NCI-H146 (cell line): ENCODE measurements at regions not wholly inside any gene's neighbourhood (a gene's known extent, or its start where the extent isn't known, plus 50 kb on each side); places are given as distances from the start of the nearest gene placed in this dataset.
"Not testable (repeated sequence)": the region's sequence is repeated elsewhere in the genome, so short reads cannot be mapped to it uniquely, and the experiment has no call there.

Experiments used
- DNase-seq: peaks from one replicate; lab custom pipeline; 2025; lab: John Stamatoyannopoulos, UW

- DNase-seq: no peak
Observed at GRCh38 chrX:139026811-139027210, 315.3 kb upstream of the FGF13 start.

DNA sequence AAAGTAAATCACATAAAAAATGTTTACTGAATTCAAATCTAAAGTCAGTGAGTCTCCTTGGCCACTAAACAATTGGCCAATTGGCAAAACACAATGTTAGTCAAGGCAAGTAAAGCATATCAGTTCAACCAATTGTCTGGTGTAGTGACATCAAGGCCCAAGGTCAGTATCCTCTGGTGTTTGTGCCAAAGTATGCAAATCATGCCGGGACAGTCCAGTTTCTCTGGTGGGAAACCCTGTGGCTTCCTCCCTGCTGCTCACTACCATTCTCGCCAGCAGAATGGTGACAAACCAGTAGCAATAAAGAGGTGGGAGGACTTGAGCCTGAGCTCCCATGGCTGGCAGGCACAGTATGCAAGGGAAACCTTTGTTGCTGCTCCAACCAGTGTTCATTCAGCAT, 314.9 kb upstream of the FGF13 start:
- no peak for DNase-seq

GRCh38 chrX:139025816-139026215, 314.3 kb upstream of the FGF13 start:
- no peak for DNase-seq

DNA sequence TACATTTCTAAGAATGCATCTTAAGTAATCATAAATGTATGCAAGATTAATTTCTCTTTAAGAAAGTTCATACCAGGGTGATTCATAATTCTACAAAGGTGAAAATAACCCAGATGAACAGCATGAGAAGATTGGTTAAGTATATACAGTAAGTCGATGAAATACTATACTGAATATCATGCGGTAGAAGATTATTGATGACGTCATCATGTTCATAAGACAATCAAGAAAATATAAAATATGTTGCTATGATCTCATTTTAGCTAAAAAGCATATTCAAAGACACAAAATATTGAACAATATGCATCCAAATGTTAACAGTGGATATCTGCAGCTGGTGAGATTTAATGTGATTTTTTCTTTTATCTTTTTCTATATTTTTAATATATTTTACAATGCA, 312.0 kb upstream of the FGF13 start:
- DNase-seq: no peak

GRCh38 chrX:139020801-139021200, 309.3 kb upstream of the FGF13 start:
- no peak for DNase-seq

DNA sequence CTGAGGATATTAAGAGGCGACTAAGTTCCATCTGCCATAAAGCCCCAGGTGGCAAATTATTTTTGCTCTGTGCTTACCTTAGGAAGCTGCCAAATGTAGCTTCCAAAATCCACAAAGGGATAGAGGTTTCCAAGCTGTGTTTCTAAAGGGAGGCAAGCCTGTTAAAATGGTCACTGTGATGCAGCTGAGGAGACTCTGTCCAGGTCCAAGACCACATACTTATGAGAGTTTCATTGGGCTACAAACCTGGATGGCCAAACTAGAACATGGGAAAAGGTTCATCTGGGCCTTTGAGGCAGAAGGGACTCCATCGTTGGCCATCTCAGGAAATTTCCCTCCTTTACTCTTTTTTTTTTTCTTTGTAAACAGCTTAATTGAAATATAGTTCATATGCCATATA, 306.9 kb upstream of the FGF13 start:
- DNase-seq: no peak

- no peak for DNase-seq
Observed at GRCh38 chrX:139015627-139016026, 304.1 kb upstream of the FGF13 start.

DNA sequence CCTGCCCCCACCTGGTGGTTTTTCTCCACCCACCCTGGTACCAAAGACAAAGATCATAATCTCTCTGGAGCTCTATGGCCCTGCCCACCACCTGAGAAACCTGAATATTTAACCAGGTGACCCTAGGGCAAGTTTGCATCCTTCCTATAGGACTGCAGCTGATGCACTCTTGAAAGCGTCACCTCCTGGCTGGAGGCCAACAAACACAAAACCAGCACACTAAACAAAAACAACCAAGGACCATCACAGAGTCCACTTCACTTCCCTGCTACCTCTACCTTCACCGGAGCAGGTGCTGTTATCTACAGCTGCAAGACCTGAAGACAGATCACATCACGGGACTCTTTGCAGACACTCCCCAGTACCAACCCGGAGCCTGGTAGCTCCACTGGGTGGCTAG, 296.7 kb upstream of the FGF13 start:
- no peak for DNase-seq

DNA sequence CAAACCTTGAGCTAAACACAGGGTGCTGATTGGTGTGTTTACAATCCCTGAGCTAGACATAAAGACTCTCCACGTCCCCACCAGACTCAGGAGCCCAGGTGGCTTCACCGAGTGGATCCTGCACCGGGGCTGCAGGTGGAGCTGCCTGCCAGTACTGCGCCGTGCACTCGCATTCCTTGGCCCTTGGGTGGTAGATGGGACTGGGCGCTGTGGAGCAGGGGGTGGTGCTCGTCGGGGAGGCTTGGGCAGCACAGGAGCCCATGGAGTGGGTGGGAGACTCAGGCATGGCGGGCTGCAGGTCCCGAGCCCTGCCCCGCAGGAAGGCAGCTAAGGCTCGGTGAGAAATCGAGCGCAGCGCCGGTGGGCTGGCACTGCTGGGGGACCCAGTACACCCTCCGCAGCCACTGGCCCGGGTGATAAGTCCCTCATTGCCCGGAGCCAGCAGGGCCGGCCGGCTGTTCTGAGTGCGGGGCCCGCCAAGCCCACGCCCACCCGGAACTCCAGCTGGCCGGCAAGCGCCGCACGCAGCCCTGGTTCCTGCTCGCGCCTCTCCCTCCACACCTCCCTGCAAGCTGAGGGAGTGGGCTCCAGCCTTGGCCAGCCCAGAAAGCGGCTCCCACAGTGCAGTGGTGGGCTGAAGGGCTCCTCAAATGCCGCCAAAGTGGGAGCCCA, 292.5 kb upstream of the FGF13 start:
- not testable (repeated sequence) for DNase-seq

DNA sequence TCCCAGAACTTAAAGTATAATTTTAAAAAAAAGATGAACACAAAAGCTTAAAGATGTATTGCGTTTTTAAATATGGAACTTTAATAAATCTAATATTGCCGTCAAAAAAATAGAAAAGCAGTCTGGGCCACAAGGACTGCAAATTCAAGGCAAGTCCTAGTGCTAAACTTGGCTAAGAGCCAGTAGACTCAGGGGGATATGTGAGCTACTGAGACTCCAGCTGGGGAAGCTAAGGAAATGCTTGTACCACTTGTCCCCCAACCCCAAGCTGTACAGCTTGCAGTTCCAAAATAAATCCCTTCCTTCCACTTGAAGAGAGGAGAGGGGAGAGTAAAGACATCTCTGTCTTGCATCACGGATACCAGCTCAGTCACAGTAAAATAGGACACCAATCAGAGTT, 290.8 kb upstream of the FGF13 start:
- no peak for DNase-seq

GRCh38 chrX:138996268-138996667, 284.8 kb upstream of the FGF13 start:
- DNase-seq: no peak

DNA sequence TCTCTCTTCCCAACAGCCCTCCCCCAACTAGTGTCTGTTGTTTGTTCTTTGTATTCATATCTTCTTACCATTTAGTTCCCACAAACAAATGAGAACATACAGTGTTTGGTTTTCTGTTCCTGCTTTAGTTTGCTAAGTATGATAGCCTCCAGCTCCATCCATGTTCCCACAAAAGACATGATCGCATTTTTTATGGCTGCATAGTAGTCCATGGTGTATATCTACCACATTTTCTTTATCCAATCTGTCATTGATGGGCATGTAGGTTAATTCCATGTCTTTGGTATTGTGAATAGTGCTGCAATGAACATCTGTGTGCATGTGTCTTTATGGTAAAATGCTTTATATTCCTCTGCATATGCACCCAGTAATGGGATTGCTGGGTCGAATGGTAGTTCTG, 283.9 kb upstream of the FGF13 start:
- no peak for DNase-seq

DNA sequence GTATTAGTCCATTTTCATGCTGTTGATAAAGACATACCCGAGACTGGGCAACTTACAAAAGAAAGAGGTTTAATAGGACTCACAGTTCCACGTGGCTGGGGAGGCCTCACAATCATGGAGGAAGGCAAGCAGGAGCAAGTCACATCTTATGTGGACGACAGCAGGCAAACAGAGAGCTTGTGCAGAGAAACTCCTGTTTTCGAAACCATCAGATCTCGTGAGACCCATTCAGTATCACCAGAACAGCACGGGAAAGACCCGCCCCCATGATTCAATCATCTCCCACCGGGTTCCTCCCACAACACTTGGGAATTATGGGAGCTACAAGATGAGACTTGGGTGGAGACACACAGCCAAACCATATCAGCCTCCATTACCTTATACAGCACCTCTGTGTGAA, 278.9 kb upstream of the FGF13 start:
- DNase-seq: not testable (repeated sequence)

DNA sequence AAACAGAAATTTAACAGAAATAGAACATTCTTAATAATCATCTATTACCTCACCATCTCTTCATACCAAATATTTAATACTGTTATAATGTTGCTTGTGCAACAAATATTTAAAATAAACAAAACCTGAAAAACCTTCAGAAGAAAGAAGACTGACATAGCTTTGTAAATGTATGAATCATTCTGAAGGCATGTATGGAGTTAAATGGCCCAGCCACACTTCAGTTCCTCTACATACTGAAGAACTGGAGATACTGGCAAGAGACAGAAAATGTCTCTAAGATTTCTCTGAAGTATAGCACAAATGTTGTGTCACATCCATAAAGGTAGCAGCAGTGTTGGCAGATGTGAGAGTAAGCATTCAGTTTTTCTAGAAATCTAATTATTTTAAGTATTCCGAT, 275.3 kb upstream of the FGF13 start:
- no peak for DNase-seq

DNA sequence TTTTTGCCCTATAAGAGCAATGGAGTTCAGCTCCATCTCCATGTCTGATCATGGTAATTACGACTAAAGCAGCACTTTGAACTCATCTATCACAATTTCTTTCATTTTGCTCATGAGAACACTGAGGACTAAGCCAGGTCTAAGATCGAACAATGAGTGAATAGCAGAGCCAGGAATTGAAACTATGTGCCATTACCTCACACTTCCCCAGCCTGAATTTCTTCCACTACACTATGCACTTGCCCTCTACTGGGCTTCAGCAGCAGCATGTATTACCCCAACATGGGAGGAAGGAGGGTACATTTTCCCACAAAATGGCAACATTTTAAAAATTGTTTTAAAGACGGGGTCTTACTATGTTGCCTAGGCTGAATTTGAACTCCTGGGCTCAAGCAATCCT, 274.7 kb upstream of the FGF13 start:
- DNase-seq: no peak

DNA sequence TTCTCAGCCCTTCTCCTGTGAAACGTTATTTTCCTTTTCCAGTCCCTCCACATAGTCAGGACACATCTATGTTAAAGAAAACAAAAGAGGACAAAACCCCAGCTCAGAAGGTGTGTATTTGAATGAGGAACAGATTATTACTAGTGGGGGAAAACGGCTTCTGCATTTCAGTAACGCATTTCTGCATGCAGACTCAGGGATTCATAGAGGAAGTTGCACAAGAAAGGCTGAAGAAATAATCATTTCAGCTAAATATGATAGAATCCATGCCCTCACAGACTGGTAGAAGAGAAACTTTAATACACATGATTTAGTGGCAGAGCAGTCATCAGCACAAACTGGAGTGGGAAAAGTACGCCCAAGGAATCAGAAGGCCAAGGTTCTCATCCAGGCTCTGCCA, 270.8 kb upstream of the FGF13 start:
- DNase-seq: no peak

GRCh38 chrX:138964501-138964900, 253.0 kb upstream of the FGF13 start:
- DNase-seq: no peak

DNA sequence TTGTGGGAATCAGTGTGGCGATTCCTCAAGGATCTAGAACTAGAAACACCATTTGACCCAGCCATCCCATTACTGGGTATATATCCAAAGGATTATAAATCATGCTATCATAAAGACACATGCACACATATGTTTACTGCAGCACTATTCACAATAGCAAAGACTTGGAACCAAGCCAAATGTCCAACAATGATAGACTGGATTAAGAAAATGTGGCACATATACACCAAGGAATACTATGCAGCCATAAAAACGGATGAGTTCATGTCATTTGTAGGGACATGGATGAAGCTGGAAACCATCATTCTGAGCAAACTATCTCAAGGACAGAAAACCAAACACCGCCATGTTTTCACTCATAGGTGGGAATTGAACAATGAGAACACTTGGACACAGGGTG, 250.9 kb upstream of the FGF13 start:
- DNase-seq: not testable (repeated sequence)

GRCh38 chrX:138954976-138955375, 243.5 kb upstream of the FGF13 start:
- no peak for DNase-seq

DNA sequence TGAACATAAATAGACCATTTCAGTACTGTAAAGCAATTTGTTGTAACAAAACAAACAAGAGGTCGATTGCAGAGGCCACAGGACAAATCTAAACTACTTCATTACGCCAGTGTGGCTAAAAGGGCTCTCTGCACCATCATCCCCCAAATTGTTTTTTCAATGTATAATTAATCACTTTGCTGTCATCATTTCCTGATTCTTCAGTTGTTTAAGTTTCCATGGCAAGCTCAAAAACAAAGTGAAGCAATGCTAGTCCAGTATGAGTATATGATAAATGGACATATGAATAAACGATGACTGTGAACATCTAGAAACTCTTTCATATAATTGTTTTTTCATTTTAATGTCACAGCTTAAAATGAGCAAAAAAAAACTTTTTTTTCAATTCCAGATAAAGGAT, 235.4 kb upstream of the FGF13 start:
- no peak for DNase-seq

DNA sequence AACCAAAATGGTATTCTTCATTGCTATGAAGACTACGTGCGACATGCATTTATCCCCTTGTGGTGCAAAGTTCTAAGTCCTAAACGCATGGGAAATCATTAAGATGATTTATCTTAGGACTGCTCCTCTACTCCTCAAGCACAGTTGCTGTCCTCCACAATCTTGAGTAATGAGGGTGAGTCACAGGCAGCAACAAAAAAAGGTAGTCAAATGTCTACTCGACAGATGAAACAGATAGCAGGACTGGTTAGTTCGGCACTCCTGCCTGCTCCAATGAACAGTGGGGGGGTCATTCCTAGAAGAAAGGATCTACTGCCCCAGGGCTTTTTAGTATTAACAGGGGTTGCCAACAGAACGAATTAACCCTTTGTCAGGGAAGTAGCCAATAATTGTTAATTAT, 233.7 kb upstream of the FGF13 start:
- DNase-seq: no peak

GRCh38 chrX:138939038-138939437, 227.5 kb upstream of the FGF13 start:
- no peak for DNase-seq

DNA sequence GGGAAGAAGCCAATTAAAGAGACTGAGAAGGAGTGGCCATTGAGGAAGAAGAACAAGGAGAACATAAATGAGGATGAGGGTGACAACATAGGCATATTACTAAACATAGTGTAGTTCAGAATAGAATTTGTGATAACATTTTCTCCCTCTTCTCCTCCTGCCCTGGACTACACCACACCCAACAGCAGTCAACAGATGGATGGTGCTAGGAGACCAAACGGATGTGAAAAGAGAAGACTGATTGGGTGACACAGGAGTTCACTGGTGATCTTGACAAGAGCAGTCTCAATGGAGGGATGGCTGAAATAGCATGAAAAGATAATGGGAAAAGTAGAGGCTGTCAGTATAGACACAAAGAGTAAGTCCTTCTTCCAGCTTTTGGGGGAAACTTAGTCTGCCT, 226.5 kb upstream of the FGF13 start:
- no peak for DNase-seq

- no peak for DNase-seq
Observed at GRCh38 chrX:138931212-138931611, 219.7 kb upstream of the FGF13 start.

GRCh38 chrX:138930583-138930945, 219.0 kb upstream of the FGF13 start:
- no peak for DNase-seq
